GM23248 (cell line): ENCODE measurements at regions not wholly inside any gene's neighbourhood (a gene's known extent, or its start where the extent isn't known, plus 50 kb on each side); places are given as distances from the start of the nearest gene placed in this dataset.

Experiments
- EZH2 ChIP-seq: fragments of 200-600 bp; sonication (generic); IDR thresholded peaks from 2 replicates; pipeline ENCODE4 v1.6.1; 2018; ENCODE audit warnings: antibody characterized with exemption, mild to moderate bottlenecking; ENCODE audit not compliant: insufficient read depth, poor library complexity, severe bottlenecking
- EZH2phosphoT487 ChIP-seq: fragments of 200-600 bp; sonication (generic); IDR thresholded peaks from 2 replicates; pipeline ENCODE4 v1.6.1; 2018; ENCODE audit warnings: antibody characterized with exemption, moderate library complexity, mild to moderate bottlenecking, low read depth; ENCODE audit not compliant: insufficient read depth

DNA sequence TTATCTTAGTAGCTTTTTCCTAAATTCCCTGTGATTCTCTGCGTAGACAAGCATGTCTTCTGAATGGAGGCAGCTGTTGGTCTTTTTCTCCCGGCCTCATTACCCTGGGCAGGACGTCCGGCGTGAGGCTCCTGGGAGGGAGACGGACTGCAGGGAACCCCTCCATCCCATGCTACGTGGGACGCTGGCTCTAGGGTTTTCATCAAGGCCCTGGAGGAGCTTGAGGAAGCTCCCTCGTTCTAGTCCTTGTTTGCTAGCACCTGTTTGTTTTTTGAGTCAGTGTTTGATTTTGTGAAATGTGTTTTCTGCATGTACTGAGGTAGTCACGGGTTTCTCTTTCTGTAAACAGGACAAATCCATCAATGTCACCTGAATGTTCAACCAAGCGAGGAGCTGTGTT is 99.3 kb upstream of the TMEM18 start:
- no peak for TF ChIP-seq EZH2
- no peak for TF ChIP-seq EZH2phosphoT487
